ENCODE measurements at regions not wholly inside any gene's neighbourhood (a gene's known extent, or its start where the extent isn't known, plus 50 kb on each side); places are given as distances from the start of the nearest gene placed in this dataset.

DNA sequence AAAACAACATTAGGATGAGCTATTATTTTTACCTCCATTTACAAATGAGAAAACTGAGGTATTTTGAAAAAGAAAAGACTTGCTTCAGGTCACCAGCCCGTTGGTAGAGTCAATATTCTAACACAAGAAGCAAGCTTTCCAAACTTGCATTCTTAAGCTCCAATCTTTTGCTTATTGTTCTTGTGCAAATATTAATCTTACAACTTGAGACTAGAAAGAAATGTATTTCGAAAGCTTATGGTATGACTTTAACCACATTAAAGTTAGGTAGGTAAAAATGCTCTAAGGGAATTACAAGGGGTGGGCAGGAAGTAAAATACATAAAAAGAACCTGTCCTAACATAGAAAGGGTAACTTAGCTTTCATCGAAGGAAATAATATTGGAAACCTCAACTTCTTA, 453.9 kb downstream of the SLITRK5 start:
- H3K27ac Mint-ChIP-seq (ENCODE audit: unreplicated experiment) = no peak overlapping the region
- H3K9me3 Mint-ChIP-seq = no peaks in the 10 kb centered on the region
- no peaks in the 10 kb centered on the region for H3K4me1 Mint-ChIP-seq
- TF ChIP-seq, protein P1, sequence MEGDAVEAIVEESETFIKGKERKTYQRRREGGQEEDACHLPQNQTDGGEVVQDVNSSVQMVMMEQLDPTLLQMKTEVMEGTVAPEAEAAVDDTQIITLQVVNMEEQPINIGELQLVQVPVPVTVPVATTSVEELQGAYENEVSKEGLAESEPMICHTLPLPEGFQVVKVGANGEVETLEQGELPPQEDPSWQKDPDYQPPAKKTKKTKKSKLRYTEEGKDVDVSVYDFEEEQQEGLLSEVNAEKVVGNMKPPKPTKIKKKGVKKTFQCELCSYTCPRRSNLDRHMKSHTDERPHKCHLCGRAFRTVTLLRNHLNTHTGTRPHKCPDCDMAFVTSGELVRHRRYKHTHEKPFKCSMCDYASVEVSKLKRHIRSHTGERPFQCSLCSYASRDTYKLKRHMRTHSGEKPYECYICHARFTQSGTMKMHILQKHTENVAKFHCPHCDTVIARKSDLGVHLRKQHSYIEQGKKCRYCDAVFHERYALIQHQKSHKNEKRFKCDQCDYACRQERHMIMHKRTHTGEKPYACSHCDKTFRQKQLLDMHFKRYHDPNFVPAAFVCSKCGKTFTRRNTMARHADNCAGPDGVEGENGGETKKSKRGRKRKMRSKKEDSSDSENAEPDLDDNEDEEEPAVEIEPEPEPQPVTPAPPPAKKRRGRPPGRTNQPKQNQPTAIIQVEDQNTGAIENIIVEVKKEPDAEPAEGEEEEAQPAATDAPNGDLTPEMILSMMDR (conservative IDR thresholded peaks at IDR 0.05) = no peak
- H3K4me3 Mint-ChIP-seq = no peak overlapping the region
- no peaks in the 10 kb centered on the region for H3K27me3 Mint-ChIP-seq (ENCODE audit: low read depth)
- no peaks in the 10 kb centered on the region for H3K36me3 Mint-ChIP-seq (ENCODE audit: low read depth)
- no peak for DNase-seq (ENCODE audit: low read depth, low spot score)

DNA sequence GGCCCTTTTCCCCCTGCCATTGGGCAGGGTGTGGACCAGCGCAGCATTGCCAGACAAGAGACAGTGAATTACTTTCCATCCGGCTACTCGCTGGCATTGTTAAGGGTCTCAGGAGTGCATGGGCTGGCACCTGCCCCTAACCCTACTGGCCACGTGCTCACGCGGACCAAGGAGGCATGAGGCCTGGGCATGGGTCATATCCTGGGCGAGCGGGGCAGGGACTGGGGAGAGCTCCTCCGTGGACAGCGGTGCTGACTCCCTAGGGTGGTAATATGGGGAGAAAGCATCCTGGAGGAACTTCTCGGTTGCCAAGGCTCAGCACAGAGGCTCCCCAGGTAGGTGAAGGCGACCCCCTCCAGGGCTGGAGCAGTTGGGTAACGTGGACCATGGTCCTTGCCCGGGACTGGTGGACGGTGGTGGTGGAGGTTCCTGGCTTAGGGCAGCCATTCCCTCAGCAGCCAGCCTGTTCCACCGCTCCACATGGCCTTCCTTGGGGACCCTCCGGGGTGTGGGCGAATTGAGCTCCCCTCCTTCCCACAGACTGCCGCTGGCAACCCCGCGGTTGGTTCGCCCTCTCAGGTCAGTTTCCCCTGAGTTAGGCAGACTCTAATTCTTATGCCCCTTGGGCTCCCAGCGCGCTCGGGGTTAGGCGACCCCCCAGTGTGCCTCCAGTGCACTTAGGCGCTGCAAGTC, 465.1 kb downstream of the SLITRK5 start:
- peaks cover 5% of the 10 kb centered on the region for H3K9me3 Mint-ChIP-seq
- H3K27me3 Mint-ChIP-seq (ENCODE audit: low read depth) = no peaks in the 10 kb centered on the region
- H3K27ac Mint-ChIP-seq (ENCODE audit: unreplicated experiment) = no peak overlapping the region

GRCh38 chr13:88142653-88143052, 471.5 kb downstream of the SLITRK5 start:
- peaks cover 5% of the 10 kb centered on the region for H3K9me3 Mint-ChIP-seq
- TF ChIP-seq, protein P1 (conservative IDR thresholded peaks at IDR 0.05) = no peak
- no peak for DNase-seq (ENCODE audit: low read depth, low spot score)
- no peak overlapping the region for H3K4me3 Mint-ChIP-seq
- H3K27ac Mint-ChIP-seq (ENCODE audit: unreplicated experiment) = no peak overlapping the region
- no peaks in the 10 kb centered on the region for H3K4me1 Mint-ChIP-seq
- no peaks in the 10 kb centered on the region for H3K36me3 Mint-ChIP-seq (ENCODE audit: low read depth)
- H3K27me3 Mint-ChIP-seq (ENCODE audit: low read depth) = no peaks in the 10 kb centered on the region

More for the DNA sequence above, 465.1 kb downstream of the SLITRK5 start:
- no peak for DNase-seq (ENCODE audit: low read depth, low spot score)
- no peaks in the 10 kb centered on the region for H3K4me1 Mint-ChIP-seq
- peaks cover 2% of the 10 kb centered on the region for H3K36me3 Mint-ChIP-seq (ENCODE audit: low read depth)
- TF ChIP-seq, protein P1 (conservative IDR thresholded peaks at IDR 0.05) = no peak
- no peak overlapping the region for H3K4me3 Mint-ChIP-seq

- H3K9me3 Mint-ChIP-seq = peaks cover 11% of the 10 kb centered on the region
- no peak for DNase-seq (ENCODE audit: low read depth, low spot score)
- no peaks in the 10 kb centered on the region for H3K27me3 Mint-ChIP-seq (ENCODE audit: low read depth)
- TF ChIP-seq, protein P1 (conservative IDR thresholded peaks at IDR 0.05) = no peak
- H3K4me1 Mint-ChIP-seq = no peaks in the 10 kb centered on the region
- no peaks in the 10 kb centered on the region for H3K36me3 Mint-ChIP-seq (ENCODE audit: low read depth)
- no peak overlapping the region for H3K27ac Mint-ChIP-seq (ENCODE audit: unreplicated experiment)
- no peak overlapping the region for H3K4me3 Mint-ChIP-seq
Measured at GRCh38 chr13:88144580-88144979, 473.4 kb downstream of the SLITRK5 start.

- no peak for DNase-seq (ENCODE audit: low read depth, low spot score)
- no peak overlapping the region for H3K27ac Mint-ChIP-seq (ENCODE audit: unreplicated experiment)
- TF ChIP-seq, protein P1 (conservative IDR thresholded peaks at IDR 0.05) = no peak
- H3K9me3 Mint-ChIP-seq = peaks cover 3% of the 10 kb centered on the region
- H3K4me3 Mint-ChIP-seq = no peak overlapping the region
- peaks cover 4% of the 10 kb centered on the region for H3K4me1 Mint-ChIP-seq
- H3K27me3 Mint-ChIP-seq (ENCODE audit: low read depth) = no peaks in the 10 kb centered on the region
- H3K36me3 Mint-ChIP-seq (ENCODE audit: low read depth) = no peaks in the 10 kb centered on the region
Measured at GRCh38 chr13:88153353-88153752, 482.2 kb downstream of the SLITRK5 start.
